MCF 10A (cell line): ENCODE measurements at regions not wholly inside any gene's neighbourhood (a gene's known extent, or its start where the extent isn't known, plus 50 kb on each side); places are given as distances from the start of the nearest gene placed in this dataset.

Source experiments
- BruUV-seq: library from RNA; stranded (reverse); fragments of 400-500 nt; replicated peaks from 2 replicates; lab custom pipeline; 2021; lab: Mats Ljungman, UMichigan
- CTCF ChIA-PET: fragments of 300-600 bp; sonication (Branson Sonifier 250); formaldehyde crosslinking; extraction: SDS; loops from one replicate; lab custom pipeline; 2021; ENCODE audit warnings: antibody characterized with exemption, inconsistent platforms; lab: Yijun Ruan, JAX
- POLR2A ChIA-PET: fragments of 300-600, 350-650 bp; sonication (Branson Sonifier 250); formaldehyde crosslinking; extraction: SDS; loops from one replicate; lab custom pipeline; 2020; ENCODE audit warnings: antibody characterized with exemption, inconsistent platforms; lab: Yijun Ruan, JAX
- DNase-seq: peaks from one replicate; pipeline ENCODE4 v3.0.0-alpha.2; 2018; ENCODE audit not compliant: unreplicated experiment
- H3K27ac Mint-ChIP-seq: one replicate; pipeline ENCODE4 v1.8.0; 2022; ENCODE audit warnings: mild to moderate bottlenecking, low read depth, mixed read lengths; ENCODE audit not compliant: unreplicated experiment
- H3K27me3 Mint-ChIP-seq: one replicate; pipeline ENCODE4 v1.8.0; 2022; ENCODE audit warnings: mixed read lengths; ENCODE audit not compliant: insufficient read depth, unreplicated experiment
- H3K36me3 Mint-ChIP-seq: one replicate; pipeline ENCODE4 v1.8.0; 2022; ENCODE audit warnings: mild to moderate bottlenecking, moderate library complexity, mixed read lengths; ENCODE audit not compliant: insufficient read depth, unreplicated experiment
- H3K4me1 Mint-ChIP-seq: one replicate; pipeline ENCODE4 v1.8.0; 2022; ENCODE audit warnings: mixed read lengths; ENCODE audit not compliant: insufficient read depth, unreplicated experiment
- H3K4me3 Mint-ChIP-seq: one replicate; pipeline ENCODE4 v1.8.0; 2022; ENCODE audit warnings: mild to moderate bottlenecking, moderate library complexity, mixed read lengths; ENCODE audit not compliant: unreplicated experiment
- H3K9me3 Mint-ChIP-seq: one replicate; pipeline ENCODE4 v1.8.0; 2022; ENCODE audit warnings: mixed read lengths; ENCODE audit not compliant: unreplicated experiment
- intact Hi-C: fragments of 100-400 bp; cut with micrococcal nuclease; formaldehyde crosslinking; loops from 2 replicates; pipeline ENCODE4 v1.14.1; 2022
- TF ChIP-seq, protein P1 (sequence below): fragments of 200-600 bp; IDR thresholded peaks from one replicate; pipeline ENCODE4 v1.8.0; 2022; ENCODE audit warnings: antibody characterized with exemption, mild to moderate bottlenecking; ENCODE audit not compliant: unreplicated experiment

GRCh38 chr5:21140987-21141386 lies 1153.0 kb upstream of the CDH18 start:
- POLR2A ChIA-PET: no interaction called here
- H3K36me3 Mint-ChIP-seq: peaks cover 6% of the 10 kb centered on the region
- H3K4me1 Mint-ChIP-seq: no peaks in the 10 kb centered on the region
- no peaks in the 10 kb centered on the region for H3K9me3 Mint-ChIP-seq
- CTCF ChIA-PET: no interaction called here
- H3K27me3 Mint-ChIP-seq: no peaks in the 10 kb centered on the region
- no peak overlapping the region for H3K27ac Mint-ChIP-seq
- TF ChIP-seq, protein P1, sequence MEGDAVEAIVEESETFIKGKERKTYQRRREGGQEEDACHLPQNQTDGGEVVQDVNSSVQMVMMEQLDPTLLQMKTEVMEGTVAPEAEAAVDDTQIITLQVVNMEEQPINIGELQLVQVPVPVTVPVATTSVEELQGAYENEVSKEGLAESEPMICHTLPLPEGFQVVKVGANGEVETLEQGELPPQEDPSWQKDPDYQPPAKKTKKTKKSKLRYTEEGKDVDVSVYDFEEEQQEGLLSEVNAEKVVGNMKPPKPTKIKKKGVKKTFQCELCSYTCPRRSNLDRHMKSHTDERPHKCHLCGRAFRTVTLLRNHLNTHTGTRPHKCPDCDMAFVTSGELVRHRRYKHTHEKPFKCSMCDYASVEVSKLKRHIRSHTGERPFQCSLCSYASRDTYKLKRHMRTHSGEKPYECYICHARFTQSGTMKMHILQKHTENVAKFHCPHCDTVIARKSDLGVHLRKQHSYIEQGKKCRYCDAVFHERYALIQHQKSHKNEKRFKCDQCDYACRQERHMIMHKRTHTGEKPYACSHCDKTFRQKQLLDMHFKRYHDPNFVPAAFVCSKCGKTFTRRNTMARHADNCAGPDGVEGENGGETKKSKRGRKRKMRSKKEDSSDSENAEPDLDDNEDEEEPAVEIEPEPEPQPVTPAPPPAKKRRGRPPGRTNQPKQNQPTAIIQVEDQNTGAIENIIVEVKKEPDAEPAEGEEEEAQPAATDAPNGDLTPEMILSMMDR: no peak
- no peak for DNase-seq
- no peak overlapping the region for H3K4me3 Mint-ChIP-seq
- BruUV-seq: no TSS peak
- intact Hi-C loops: no loop called here

DNA sequence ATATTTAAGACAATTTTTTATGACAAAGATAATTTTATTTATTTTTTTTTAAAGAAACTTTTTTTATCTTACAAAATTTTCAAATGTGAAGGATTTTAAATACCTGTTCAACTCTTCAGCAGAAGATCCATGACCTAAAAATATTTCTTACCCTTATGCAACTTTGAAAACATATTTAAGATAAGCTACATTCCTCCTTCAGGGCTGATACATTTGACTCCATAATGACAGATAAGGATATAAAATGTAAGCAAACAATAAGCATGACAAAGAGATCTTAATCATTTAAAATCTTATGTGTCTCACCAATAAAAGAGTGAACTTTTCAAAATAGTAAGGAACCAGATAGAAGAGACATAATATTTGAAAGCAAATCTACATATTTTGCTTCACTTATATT lies 1138.2 kb upstream of the CDH18 start:
- no TSS peak for BruUV-seq
- intact Hi-C loops: no loop called here
- Mint-ChIP-seq H3K9me3 (no peaks in the 10 kb centered on the region), H3K4me1 (no peaks in the 10 kb centered on the region), H3K36me3 (no peaks in the 10 kb centered on the region), H3K27ac (no peak overlapping the region), H3K27me3 (no peaks in the 10 kb centered on the region), H3K4me3 (no peak overlapping the region)
- ChIA-PET CTCF (interaction anchor here (0.7 kb wide), 1 partner anchor 635 kb away, joined by 3 read pairs; no protein-coding TSS in a partner anchor), POLR2A (no interaction called here)
- TF ChIP-seq, protein P1: no peak
- DNase-seq: no peak

- no peak overlapping the region for H3K27ac Mint-ChIP-seq
- CTCF ChIA-PET: no interaction called here
- no peaks in the 10 kb centered on the region for H3K4me1 Mint-ChIP-seq
- no peak for DNase-seq
- TF ChIP-seq, protein P1: no peak
- no peak overlapping the region for H3K4me3 Mint-ChIP-seq
- POLR2A ChIA-PET: no interaction called here
- no peaks in the 10 kb centered on the region for H3K36me3 Mint-ChIP-seq
- H3K9me3 Mint-ChIP-seq: no peaks in the 10 kb centered on the region
- H3K27me3 Mint-ChIP-seq: no peaks in the 10 kb centered on the region
- intact Hi-C loops: no loop called here
- no TSS peak for BruUV-seq
Observed at GRCh38 chr5:21125238-21125983, 1137.4 kb upstream of the CDH18 start.

- Mint-ChIP-seq H3K9me3 (no peaks in the 10 kb centered on the region), H3K36me3 (no peaks in the 10 kb centered on the region), H3K4me3 (no peak overlapping the region), H3K4me1 (no peaks in the 10 kb centered on the region), H3K27me3 (no peaks in the 10 kb centered on the region), H3K27ac (no peak overlapping the region)
- CTCF ChIA-PET: interaction anchor here (1.0 kb wide), 1 partner anchor 18 kb away, joined by 3 read pairs; no protein-coding TSS in a partner anchor
- no TSS peak for BruUV-seq
- no peak for DNase-seq
- TF ChIP-seq, protein P1: no peak
- POLR2A ChIA-PET: no interaction called here
- intact Hi-C loops: no loop called here
Observed at GRCh38 chr5:21121213-21121612, 1133.2 kb upstream of the CDH18 start.
